A673 (cell line): ENCODE measurements at regions not wholly inside any gene's neighbourhood (a gene's known extent, or its start where the extent isn't known, plus 50 kb on each side); places are given as distances from the start of the nearest gene placed in this dataset.

ENCODE experiments used
- BruUV-seq: library from RNA; stranded (reverse); fragments of 400-500 nt; replicated peaks from 2 replicates; lab custom pipeline; 2021; lab: Mats Ljungman, UMichigan
- CTCF ChIA-PET: fragments of 300-600 bp; sonication (Branson Sonifier 250); formaldehyde crosslinking; loops from one replicate; lab custom pipeline; 2022; ENCODE audit warnings: antibody characterized with exemption; lab: Charles Lee
- POLR2A ChIA-PET: fragments of 300-600 bp; sonication (Branson Sonifier 250); formaldehyde crosslinking; loops from one replicate; lab custom pipeline; 2022; ENCODE audit warnings: antibody characterized with exemption; ENCODE audit not compliant: low non-redundant PET; lab: Charles Lee
- DNase-seq: peaks from one replicate; pipeline ENCODE4 v3.0.0-alpha.2; 2015; ENCODE audit warnings: low spot score
- H3K27ac ChIP-seq: fragments of 200-600 bp; sonication (generic); 2 replicates; pipeline ENCODE4 v1.5.1; 2016; ENCODE audit warnings: mixed run types, low read depth, mild to moderate bottlenecking, mixed read lengths, antibody characterized with exemption, low read length; ENCODE audit not compliant: poor library complexity, severe bottlenecking
- H3K27me3 ChIP-seq: fragments of 200-600 bp; sonication (generic); replicated peaks from 2 replicates; pipeline ENCODE4 v1.6.1; 2017; ENCODE audit warnings: mixed run types, low read depth, mild to moderate bottlenecking, mixed read lengths, antibody characterized with exemption, low read length; ENCODE audit not compliant: insufficient read depth, poor library complexity
- H3K36me3 ChIP-seq: fragments of 200-600 bp; sonication (generic); 2 replicates; pipeline ENCODE4 v1.6.1; 2016; ENCODE audit warnings: mixed run types, mild to moderate bottlenecking, mixed read lengths, antibody characterized with exemption, low read length; ENCODE audit not compliant: insufficient read depth, poor library complexity, severe bottlenecking
- H3K4me1 ChIP-seq: fragments of 200-600 bp; sonication (generic); 2 replicates; pipeline ENCODE4 v1.6.1; 2017; ENCODE audit warnings: mixed run types, mild to moderate bottlenecking, mixed read lengths, antibody characterized with exemption, low read length; ENCODE audit not compliant: insufficient read depth, poor library complexity, severe bottlenecking
- H3K4me3 ChIP-seq: fragments of 200-600 bp; sonication (generic); 2 replicates; pipeline ENCODE4 v1.5.1; 2016; ENCODE audit warnings: low read depth, mixed run types, mild to moderate bottlenecking, mixed read lengths, low read length; ENCODE audit not compliant: poor library complexity, severe bottlenecking
- H3K9me3 ChIP-seq: fragments of 200-600 bp; sonication (generic); 2 replicates; pipeline ENCODE4 v1.6.1; 2016; ENCODE audit warnings: mixed run types, low read depth, mild to moderate bottlenecking, mixed read lengths, antibody characterized with exemption, low read length; ENCODE audit not compliant: poor library complexity, severe bottlenecking
- EZH2 ChIP-seq: fragments of 200-600 bp; sonication (generic); IDR thresholded peaks from 2 replicates; pipeline ENCODE4 v1.6.1; 2017; ENCODE audit warnings: borderline replicate concordance, low read depth, mild to moderate bottlenecking, mixed read lengths, antibody characterized with exemption, low read length; ENCODE audit not compliant: poor library complexity, severe bottlenecking
- intact Hi-C: fragments of 100-400 bp; cut with micrococcal nuclease; formaldehyde crosslinking; loops from one replicate; pipeline ENCODE4 v1.10.0; 2022; ENCODE audit not compliant: unreplicated experiment
- TF ChIP-seq, protein P1 (sequence below): fragments of 300-800, 200-600 bp; sonication (generic); conservative IDR thresholded peaks from 2 replicates; pipeline ENCODE4 v1.5.1; 2017; ENCODE audit warnings: low read depth, mild to moderate bottlenecking, antibody characterized with exemption, low read length, moderate library complexity, mixed read lengths

DNA sequence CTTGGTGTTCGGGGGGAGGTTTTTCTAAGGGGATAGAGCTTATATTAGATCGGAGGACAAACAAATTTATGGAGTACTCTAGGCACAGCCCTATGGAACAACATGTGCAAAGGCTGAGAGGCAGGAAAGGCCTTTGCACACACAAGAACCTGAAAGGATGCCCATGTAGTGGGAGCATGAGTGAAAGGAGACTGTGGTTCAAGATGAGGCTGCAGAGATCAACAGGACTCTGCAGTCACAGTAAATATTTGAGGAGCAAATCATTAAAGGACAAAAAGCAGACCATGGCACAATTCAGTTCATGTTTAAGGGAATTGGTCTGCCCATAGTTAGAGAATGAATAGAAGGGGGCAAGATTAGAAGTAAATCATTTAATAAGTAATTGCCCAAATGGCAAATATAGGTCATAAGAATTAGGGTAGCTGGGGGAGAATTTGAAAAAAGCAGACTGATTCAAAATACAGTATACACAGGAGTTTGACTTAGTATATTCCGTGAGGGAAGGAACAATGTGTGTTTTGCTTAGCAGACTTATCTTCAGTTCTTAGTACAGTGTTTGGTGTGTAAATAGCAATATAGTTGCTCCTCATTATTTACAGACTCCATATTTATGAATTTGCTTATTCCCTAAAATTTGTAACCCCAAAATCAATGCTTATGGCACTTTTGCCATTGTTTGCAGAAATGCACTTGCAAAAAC is 268.1 kb downstream of the SEC16B start:
- Histone ChIP-seq H3K4me3 (no peak overlapping the region), H3K9me3 (no peaks in the 10 kb centered on the region), H3K36me3 (no peaks in the 10 kb centered on the region), H3K27ac (no peak overlapping the region), H3K4me1 (peaks cover 6% of the 10 kb centered on the region), H3K27me3 (no peaks in the 10 kb centered on the region)
- TF ChIP-seq, protein P1, sequence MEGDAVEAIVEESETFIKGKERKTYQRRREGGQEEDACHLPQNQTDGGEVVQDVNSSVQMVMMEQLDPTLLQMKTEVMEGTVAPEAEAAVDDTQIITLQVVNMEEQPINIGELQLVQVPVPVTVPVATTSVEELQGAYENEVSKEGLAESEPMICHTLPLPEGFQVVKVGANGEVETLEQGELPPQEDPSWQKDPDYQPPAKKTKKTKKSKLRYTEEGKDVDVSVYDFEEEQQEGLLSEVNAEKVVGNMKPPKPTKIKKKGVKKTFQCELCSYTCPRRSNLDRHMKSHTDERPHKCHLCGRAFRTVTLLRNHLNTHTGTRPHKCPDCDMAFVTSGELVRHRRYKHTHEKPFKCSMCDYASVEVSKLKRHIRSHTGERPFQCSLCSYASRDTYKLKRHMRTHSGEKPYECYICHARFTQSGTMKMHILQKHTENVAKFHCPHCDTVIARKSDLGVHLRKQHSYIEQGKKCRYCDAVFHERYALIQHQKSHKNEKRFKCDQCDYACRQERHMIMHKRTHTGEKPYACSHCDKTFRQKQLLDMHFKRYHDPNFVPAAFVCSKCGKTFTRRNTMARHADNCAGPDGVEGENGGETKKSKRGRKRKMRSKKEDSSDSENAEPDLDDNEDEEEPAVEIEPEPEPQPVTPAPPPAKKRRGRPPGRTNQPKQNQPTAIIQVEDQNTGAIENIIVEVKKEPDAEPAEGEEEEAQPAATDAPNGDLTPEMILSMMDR = no peak
- TF ChIP-seq EZH2 = no peak
- BruUV-seq = no TSS peak
- DNase-seq = no peak
- intact Hi-C loops = no loop called here
- ChIA-PET POLR2A (no interaction called here), CTCF (no interaction called here)

DNA sequence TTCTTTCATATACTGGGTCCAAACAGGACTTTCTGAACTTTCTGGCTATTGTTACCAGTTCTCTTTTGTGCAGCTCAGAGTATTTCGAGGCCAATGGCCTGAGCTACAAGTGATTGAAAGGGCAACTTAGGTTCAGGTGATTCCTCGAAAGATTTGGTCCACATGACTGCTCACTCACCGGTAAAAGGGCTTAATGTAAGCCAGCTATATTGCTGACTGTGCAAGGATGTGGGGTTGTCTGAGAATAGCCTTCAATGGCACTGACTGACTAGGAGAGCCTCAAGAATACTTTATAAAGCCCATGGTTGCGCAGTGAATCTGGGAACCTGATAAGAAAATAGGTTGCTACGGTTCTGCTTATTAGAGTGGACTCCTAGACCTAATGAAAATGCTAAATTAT is 269.0 kb downstream of the SEC16B start:
- ChIA-PET POLR2A (no interaction called here), CTCF (no interaction called here)
- BruUV-seq = no TSS peak
- TF ChIP-seq EZH2 = no peak
- DNase-seq = no peak
- H3K27me3 ChIP-seq = no peaks in the 10 kb centered on the region
- no peaks in the 10 kb centered on the region for H3K4me1 ChIP-seq
- no peak overlapping the region for H3K4me3 ChIP-seq
- intact Hi-C loops = no loop called here
- H3K9me3 ChIP-seq = no peaks in the 10 kb centered on the region
- H3K27ac ChIP-seq = no peak overlapping the region
- no peaks in the 10 kb centered on the region for H3K36me3 ChIP-seq

DNA sequence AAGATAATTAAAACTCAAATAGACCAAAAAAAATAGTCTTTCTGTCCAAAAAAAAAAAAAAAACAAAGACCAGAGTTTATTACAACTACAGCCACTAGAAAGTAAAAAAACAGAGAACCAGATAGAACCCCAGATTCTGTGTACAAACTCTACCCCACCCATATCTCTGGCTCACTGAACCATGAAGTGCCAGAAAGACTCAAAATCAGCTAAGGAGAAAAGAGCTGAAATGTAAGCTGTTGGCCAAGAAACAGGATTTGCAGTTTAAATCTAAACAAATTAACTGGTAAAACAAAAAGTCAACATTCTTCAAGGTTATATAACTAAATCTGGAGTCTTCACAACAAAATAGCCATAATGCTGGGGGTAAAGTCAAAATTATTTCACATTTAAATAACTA is 278.9 kb downstream of the SEC16B start:
- Histone ChIP-seq H3K36me3 (peaks cover 3% of the 10 kb centered on the region), H3K4me1 (no peaks in the 10 kb centered on the region), H3K4me3 (no peak overlapping the region), H3K27me3 (no peaks in the 10 kb centered on the region), H3K27ac (no peak overlapping the region), H3K9me3 (peaks cover 19% of the 10 kb centered on the region)
- BruUV-seq = no TSS peak
- CTCF ChIA-PET = no interaction called here
- no peak for TF ChIP-seq EZH2
- no peak for DNase-seq
- POLR2A ChIA-PET = no interaction called here
- intact Hi-C loops = no loop called here

DNA sequence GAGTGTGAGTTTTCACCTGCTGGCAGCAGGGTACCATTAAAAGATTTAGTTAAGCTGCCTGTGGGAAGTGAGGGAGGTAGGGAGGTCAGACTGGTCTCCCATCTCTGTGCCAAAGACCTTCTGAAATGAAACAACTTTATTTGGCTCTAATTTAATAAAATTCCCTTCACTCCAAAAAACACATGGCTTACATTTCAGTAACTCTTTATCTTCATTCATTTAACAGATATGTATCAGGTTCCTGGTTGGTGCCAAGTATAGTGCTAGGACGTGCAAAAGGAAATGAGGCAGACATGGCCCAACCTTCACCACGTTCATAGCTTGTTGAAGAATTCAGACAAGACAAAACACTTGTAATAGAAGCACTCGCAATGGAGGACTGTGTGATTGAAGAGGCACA is 282.3 kb downstream of the SEC16B start:
- Histone ChIP-seq H3K9me3 (peaks cover 15% of the 10 kb centered on the region), H3K4me3 (no peak overlapping the region), H3K27me3 (no peaks in the 10 kb centered on the region), H3K36me3 (peaks cover 3% of the 10 kb centered on the region), H3K4me1 (no peaks in the 10 kb centered on the region), H3K27ac (no peak overlapping the region)
- DNase-seq = no peak
- TF ChIP-seq, protein P1 = no peak
- TF ChIP-seq EZH2 = no peak
- intact Hi-C loops = no loop called here
- ChIA-PET POLR2A (no interaction called here), CTCF (no interaction called here)
- no TSS peak for BruUV-seq
